RWPE1 (cell line): ENCODE measurements at regions not wholly inside any gene's neighbourhood (a gene's known extent, or its start where the extent isn't known, plus 50 kb on each side); places are given as distances from the start of the nearest gene placed in this dataset.

Experiments used
- CTCF ChIA-PET: fragments of 350-600 bp; sonication (Branson Sonifier 250); formaldehyde crosslinking; extraction: SDS; loops from one replicate; lab custom pipeline; 2021; lab: Yijun Ruan, JAX
- POLR2A ChIA-PET: fragments of 400-600 bp; formaldehyde crosslinking; extraction: SDS; loops from one replicate; lab custom pipeline; 2020; ENCODE audit warnings: antibody characterized with exemption; ENCODE audit not compliant: low non-redundant PET; lab: Yijun Ruan, JAX
- DNase-seq: peaks from one replicate; pipeline ENCODE4 v3.0.0; 2012; ENCODE audit warnings: low spot score
- H3K27ac ChIP-seq: fragments of 450-650 bp; 2 replicates; pipeline ENCODE4 v1.5.1; 2017
- CTCF ChIP-seq: fragments of 450-650 bp; conservative IDR thresholded peaks from 2 replicates; pipeline ENCODE4 v1.5.1; 2017; ENCODE audit warnings: low read depth, mild to moderate bottlenecking

GRCh38 chr2:12434630-12435098 is 282.1 kb upstream of the TRIB2 start:
- no peak for DNase-seq
- ChIA-PET CTCF (no interaction called here), POLR2A (no interaction called here)
- TF ChIP-seq CTCF = no peak
- no peak overlapping the region for H3K27ac ChIP-seq

- ChIA-PET POLR2A (no interaction called here), CTCF (no interaction called here)
- no peak for TF ChIP-seq CTCF
- DNase-seq = no peak
- H3K27ac ChIP-seq = no peak overlapping the region
Measured at GRCh38 chr2:12435430-12436222, 281.1 kb upstream of the TRIB2 start.

- TF ChIP-seq CTCF = no peak
- DNase-seq = no peak
- ChIA-PET CTCF (interaction anchor here (1.1 kb wide), 1 partner anchor 571 kb away, joined by 3 read pairs; no protein-coding TSS in a partner anchor), POLR2A (no interaction called here)
- no peak overlapping the region for H3K27ac ChIP-seq
Measured at GRCh38 chr2:12436483-12436882, 280.3 kb upstream of the TRIB2 start.

DNA sequence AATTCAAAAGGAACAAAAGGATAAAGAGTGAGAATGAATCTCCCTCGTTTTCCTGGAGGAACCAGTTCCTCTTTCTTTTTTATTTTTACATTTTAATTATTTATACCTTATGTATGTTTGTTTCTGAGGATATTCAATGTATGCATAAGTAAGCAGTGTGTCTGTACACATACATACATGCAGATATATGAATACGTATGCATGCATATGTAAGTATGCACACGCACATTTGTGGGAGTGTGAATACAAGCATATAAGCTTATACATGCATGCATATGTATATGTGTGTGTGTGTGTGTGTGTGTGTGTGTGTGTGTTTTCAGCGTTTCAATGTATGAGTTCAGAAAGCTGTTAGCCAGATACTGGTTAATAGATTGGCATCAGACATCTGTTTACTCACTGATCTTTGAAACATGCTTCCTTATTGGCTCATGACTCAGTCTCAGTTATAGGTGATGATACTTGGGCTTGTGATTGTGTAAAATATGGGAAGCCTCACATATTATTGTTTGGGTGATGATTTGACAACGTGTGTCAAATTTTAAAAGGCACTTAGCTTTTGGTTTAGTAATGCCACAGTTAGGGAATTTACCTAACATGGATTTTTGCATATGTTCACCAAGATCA is 279.7 kb upstream of the TRIB2 start:
- CTCF ChIA-PET = interaction anchor here (0.6 to 1.1 kb wide), 2 partner anchors 77 to 570 kb away, joined by 3 read pairs; no protein-coding TSS in a partner anchor
- no peak for TF ChIP-seq CTCF
- DNase-seq = no peak
- POLR2A ChIA-PET = no interaction called here
- H3K27ac ChIP-seq = no peak overlapping the region

- no peak for TF ChIP-seq CTCF
- DNase-seq = no peak
- H3K27ac ChIP-seq = no peak overlapping the region
- ChIA-PET POLR2A (no interaction called here), CTCF (no interaction called here)
Measured at GRCh38 chr2:12440731-12441130, 276.0 kb upstream of the TRIB2 start.

GRCh38 chr2:12441750-12442475 is 274.8 kb upstream of the TRIB2 start:
- no peak for DNase-seq
- CTCF ChIA-PET = interaction anchor here (0.6 kb wide), 2 partner anchors 474 to 538 kb away, joined by 3 to 4 read pairs; no protein-coding TSS in a partner anchor
- TF ChIP-seq CTCF = no peak
- H3K27ac ChIP-seq = no peak overlapping the region
- POLR2A ChIA-PET = no interaction called here
